GM12878 (cell line): ENCODE measurements at regions not wholly inside any gene's neighbourhood (a gene's known extent, or its start where the extent isn't known, plus 50 kb on each side); places are given as distances from the start of the nearest gene placed in this dataset.

ENCODE experiments used
- ATAC-seq: fragments of 200-7000 bp; cut with Tn5 transposase; 3 replicates; pipeline ENCODE4 v1.9.1; 2020; ENCODE audit warnings: mild to moderate bottlenecking, moderate library complexity
- BruUV-seq: library from RNA; stranded (reverse); fragments of 400-500 nt; replicated peaks from 2 replicates; lab custom pipeline; 2021; lab: Mats Ljungman, UMichigan
- CTCF ChIA-PET: fragments of 300-600 bp; sonication (Branson Sonifier 250); formaldehyde crosslinking; extraction: SDS; loops from one replicate; lab custom pipeline; 2021; ENCODE audit warnings: inconsistent platforms; lab: Yijun Ruan, JAX
- POLR2A ChIA-PET: fragments of 350-600 bp; formaldehyde crosslinking; extraction: SDS; loops from one replicate; lab custom pipeline; 2021; ENCODE audit warnings: inconsistent platforms; lab: Charles Lee
- RAD21 ChIA-PET: fragments of 300-600 bp; sonication (Branson Sonifier 250); formaldehyde crosslinking; loops from one replicate; lab custom pipeline; 2023; ENCODE audit warnings: antibody characterized with exemption; ENCODE audit not compliant: unreplicated experiment; lab: Charles Lee
- SMC1A ChIA-PET: fragments of 300-600 bp; sonication (Branson Sonifier 250); formaldehyde crosslinking; loops from one replicate; lab custom pipeline; 2023; ENCODE audit not compliant: unreplicated experiment, uncharacterized antibody; lab: Charles Lee
- DNase-seq: peaks from one replicate; pipeline ENCODE4 v3.0.0-alpha.2; 2011; ENCODE audit warnings: low read depth, low spot score
- FAIRE-seq: peaks from 3 replicates; lab custom pipeline; 2011; peaks lifted over from hg19 to GRCh38; lab: Jason Lieb, UNC
- H2AFZ ChIP-seq: 2 replicates; pipeline ENCODE4 v1.6.0; 2011; ENCODE audit warnings: low read depth, low read length, control low read depth; ENCODE audit not compliant: control insufficient read depth
- H3K27ac ChIP-seq: 2 replicates; pipeline ENCODE4 v1.5.1; 2011; ENCODE audit warnings: control low read depth; ENCODE audit not compliant: control insufficient read depth, insufficient read depth
- H3K27me3 ChIP-seq, 2 experiments: replicated peaks in 1 of 2; 2 replicates each; pipeline versions ENCODE4 v1.6.0 to v1.6.1; 2011; ENCODE audit warnings: low read length in 1 of 2; ENCODE audit not compliant: control insufficient read depth in 2 of 2, insufficient read depth in 2 of 2
- H3K36me3 ChIP-seq, 2 experiments: 2 replicates each; pipeline ENCODE4 v1.5.1; 2011; ENCODE audit warnings: low read length in 1 of 2; ENCODE audit not compliant: control insufficient read depth in 2 of 2, insufficient read depth in 2 of 2
- H3K4me1 ChIP-seq: 2 replicates; pipeline ENCODE4 v1.6.1; 2011; ENCODE audit warnings: mild to moderate bottlenecking, low read length, moderate library complexity, mixed read lengths; ENCODE audit not compliant: control insufficient read depth, insufficient read depth
- H3K4me2 ChIP-seq: 2 replicates; pipeline ENCODE4 v1.6.0; 2011; ENCODE audit warnings: control low read depth; ENCODE audit not compliant: control insufficient read depth, insufficient read depth
- H3K4me3 ChIP-seq: fragments of 200-600 bp; sonication (generic); 2 replicates; pipeline ENCODE4 v1.5.1; 2016
- H3K79me2 ChIP-seq: 2 replicates; pipeline ENCODE4 v1.6.0; 2011; ENCODE audit warnings: low read length; ENCODE audit not compliant: control insufficient read depth, insufficient read depth
- H3K9ac ChIP-seq: 2 replicates; pipeline ENCODE4 v1.8.0; 2011; ENCODE audit warnings: low read length, control low read depth, mixed read lengths; ENCODE audit not compliant: control insufficient read depth, insufficient read depth
- H3K9me3 ChIP-seq: replicated peaks from 3 replicates; pipeline ENCODE4 v1.5.1; 2011; ENCODE audit warnings: mild to moderate bottlenecking, low read length; ENCODE audit not compliant: control insufficient read depth, insufficient read depth
- H4K20me1 ChIP-seq: 2 replicates; pipeline ENCODE4 v1.6.0; 2011; ENCODE audit not compliant: control insufficient read depth, insufficient read depth
- BCL3 ChIP-seq: IDR thresholded peaks from 2 replicates; pipeline ENCODE4 v1.6.1; 2011; ENCODE audit warnings: borderline replicate concordance, low read depth, mild to moderate bottlenecking, moderate library complexity, low read length; ENCODE audit not compliant: insufficient read depth, poor library complexity, severe bottlenecking
- BMI1 ChIP-seq: fragments of 450-650 bp; IDR thresholded peaks from 2 replicates; pipeline ENCODE4 v1.6.1; 2016; ENCODE audit warnings: mild to moderate bottlenecking, moderate library complexity, borderline replicate concordance
- EZH2 ChIP-seq: IDR thresholded peaks from 2 replicates; pipeline ENCODE4 v1.6.1; 2012; ENCODE audit warnings: low read depth, mild to moderate bottlenecking, control low read depth, inconsistent platforms, low read length, borderline replicate concordance; ENCODE audit not compliant: control insufficient read depth
- FOXK2 ChIP-seq: fragments of 450-650 bp; IDR thresholded peaks from 2 replicates; pipeline ENCODE4 v1.6.1; 2017; ENCODE audit warnings: mild to moderate bottlenecking, moderate library complexity
- FOXM1 ChIP-seq: IDR thresholded peaks from 2 replicates; pipeline ENCODE4 v1.6.1; 2012; ENCODE audit warnings: low read depth, mild to moderate bottlenecking, inconsistent platforms, low read length, moderate library complexity
- KAT2A ChIP-seq: conservative IDR thresholded peaks from 2 replicates; pipeline ENCODE4 v1.6.1; 2011; ENCODE audit warnings: low read depth, low read length; ENCODE audit not compliant: control insufficient read depth
- NBN ChIP-seq: fragments of 450-650 bp; IDR thresholded peaks from 2 replicates; pipeline ENCODE4 v1.6.1; 2016
- NFYB ChIP-seq: IDR thresholded peaks from 2 replicates; pipeline ENCODE4 v1.6.1; 2011; ENCODE audit warnings: low read depth, mild to moderate bottlenecking, low read length, improper control_type of control experiment, moderate library complexity; ENCODE audit not compliant: insufficient read depth
- NR2C2 ChIP-seq: IDR thresholded peaks from 2 replicates; pipeline ENCODE4 v1.6.1; 2011; ENCODE audit warnings: borderline replicate concordance, low read depth; ENCODE audit not compliant: control insufficient read depth, insufficient read length
- POLR2A ChIP-seq: IDR thresholded peaks from 2 replicates; pipeline ENCODE4 v1.6.1; 2011; ENCODE audit warnings: low read depth, mild to moderate bottlenecking, low read length
- RB1 ChIP-seq: fragments of 450-650 bp; formaldehyde crosslinking; IDR thresholded peaks from 2 replicates; pipeline ENCODE4 v1.6.1; 2017; ENCODE audit warnings: mild to moderate bottlenecking, borderline replicate concordance
- SPI1 ChIP-seq: IDR thresholded peaks from 2 replicates; pipeline ENCODE4 v1.6.1; 2011; ENCODE audit warnings: low read depth, mild to moderate bottlenecking, low read length, moderate library complexity, borderline replicate concordance; ENCODE audit not compliant: insufficient read depth
- STAT1 ChIP-seq: fragments of 450-650 bp; conservative IDR thresholded peaks from 2 replicates; pipeline ENCODE4 v1.6.1; 2014; ENCODE audit warnings: antibody characterized with exemption, mild to moderate bottlenecking
- TARDBP ChIP-seq: IDR thresholded peaks from 2 replicates; pipeline ENCODE4 v1.6.1; 2016; ENCODE audit warnings: borderline replicate concordance
- ZNF207 ChIP-seq: fragments of 450-650 bp; IDR thresholded peaks from 2 replicates; pipeline ENCODE4 v1.6.1; 2014; ENCODE audit warnings: antibody characterized with exemption, mild to moderate bottlenecking, borderline replicate concordance
- ZNF24 ChIP-seq: fragments of 450-650 bp; IDR thresholded peaks from 2 replicates; pipeline ENCODE4 v1.6.1; 2017; ENCODE audit warnings: antibody characterized with exemption, mild to moderate bottlenecking
- WGBS: methylation state at CpG from one replicate; pipeline ENCODE4 v1.1.6; 2016; ENCODE audit warnings: low lambda C conversion rate; ENCODE audit not compliant: insufficient replicate concordance, insufficient coverage; ENCODE audit errors: missing lambda C conversion rate; 5-methylcytosine and 5-hydroxymethylcytosine counted together
- in situ Hi-C: fragments of 300-500 bp; cut with MboI; formaldehyde crosslinking; loops from 9 replicates; pipeline ENCODE4 v1.14.3; 2018; ENCODE audit warnings: mixed read lengths
- intact Hi-C: fragments of 100-400 bp; cut with micrococcal nuclease; formaldehyde crosslinking; loops from one replicate; pipeline ENCODE4 v1.14.2; 2022; ENCODE audit not compliant: unreplicated experiment
- TF ChIP-seq, protein P1 (sequence below): fragments of 450-650 bp; IDR thresholded peaks from 2 replicates; pipeline ENCODE4 v1.6.1; 2018; ENCODE audit warnings: borderline replicate concordance, mild to moderate bottlenecking; ENCODE audit not compliant: partially characterized antibody
- TF ChIP-seq, protein P2 (sequence below): IDR thresholded peaks from 2 replicates; pipeline ENCODE4 v1.6.1; 2012; ENCODE audit warnings: mild to moderate bottlenecking, low read depth, low read length

GRCh38 chr21:17931080-17931479, 111.9 kb upstream of the C21orf91 start:
- Histone ChIP-seq H3K4me1 (no peaks in the 10 kb centered on the region), H3K27ac (no peak overlapping the region), H3K36me3 (no peaks in the 10 kb centered on the region), H3K9me3 (no peaks in the 10 kb centered on the region), H3K27me3 (no peaks in the 10 kb centered on the region), H3K79me2 (no peaks in the 10 kb centered on the region), H4K20me1 (no peaks in the 10 kb centered on the region), H3K4me3 (no peak overlapping the region), H3K9ac (no peak overlapping the region), H2AFZ (peak overlapping the region; percentile 20; the same call in 1 of the 2 replicates), H3K4me2 (no peak overlapping the region)
- no peak for FAIRE-seq
- SMC1A ChIA-PET = interaction anchor here (0.6 to 1.3 kb wide), 9 partner anchors 8 to 544 kb away, joined by 3 to 6 read pairs (median 3); no protein-coding TSS in a partner anchor
- no TSS peak for BruUV-seq
- CTCF ChIA-PET = interaction anchor here (0.7 to 1.3 kb wide), 16 partner anchors 9 to 772 kb away, joined by 3 to 7 read pairs (median 4); no protein-coding TSS in a partner anchor
- intact Hi-C loops (no loop called here), in situ Hi-C loops (no loop called here)
- ATAC-seq = peak; percentile 87
- RAD21 ChIA-PET = interaction anchor here (0.6 kb wide), 1 partner anchor 478 kb away, joined by 5 read pairs; no protein-coding TSS in a partner anchor
- peak; percentile 8 for DNase-seq
- 65% methylated on average over 4 of the region's 4 CpGs for WGBS
- POLR2A ChIA-PET = no interaction called here
- TF ChIP-seq STAT1 (no peak), NR2C2 (no peak), RB1 (no peak), POLR2A (no peak), NBN (no peak), NFYB (no peak), SPI1 (no peak), FOXM1 (no peak), BMI1 (no peak), FOXK2 (no peak), KAT2A (no peak), BCL3 (no peak), ZNF207 (no peak), EZH2 (no peak), ZNF24 (no peak), TARDBP (no peak)
- TF ChIP-seq, protein P1, sequence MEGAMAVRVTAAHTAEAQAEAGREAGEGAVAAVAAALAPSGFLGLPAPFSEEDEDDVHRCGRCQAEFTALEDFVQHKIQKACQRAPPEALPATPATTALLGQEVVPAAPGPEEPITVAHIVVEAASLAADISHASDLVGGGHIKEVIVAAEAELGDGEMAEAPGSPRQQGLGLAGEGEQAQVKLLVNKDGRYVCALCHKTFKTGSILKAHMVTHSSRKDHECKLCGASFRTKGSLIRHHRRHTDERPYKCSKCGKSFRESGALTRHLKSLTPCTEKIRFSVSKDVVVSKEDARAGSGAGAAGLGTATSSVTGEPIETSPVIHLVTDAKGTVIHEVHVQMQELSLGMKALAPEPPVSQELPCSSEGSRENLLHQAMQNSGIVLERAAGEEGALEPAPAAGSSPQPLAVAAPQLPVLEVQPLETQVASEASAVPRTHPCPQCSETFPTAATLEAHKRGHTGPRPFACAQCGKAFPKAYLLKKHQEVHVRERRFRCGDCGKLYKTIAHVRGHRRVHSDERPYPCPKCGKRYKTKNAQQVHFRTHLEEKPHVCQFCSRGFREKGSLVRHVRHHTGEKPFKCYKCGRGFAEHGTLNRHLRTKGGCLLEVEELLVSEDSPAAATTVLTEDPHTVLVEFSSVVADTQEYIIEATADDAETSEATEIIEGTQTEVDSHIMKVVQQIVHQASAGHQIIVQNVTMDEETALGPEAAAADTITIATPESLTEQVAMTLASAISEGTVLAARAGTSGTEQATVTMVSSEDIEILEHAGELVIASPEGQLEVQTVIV = no peak
- TF ChIP-seq, protein P2, sequence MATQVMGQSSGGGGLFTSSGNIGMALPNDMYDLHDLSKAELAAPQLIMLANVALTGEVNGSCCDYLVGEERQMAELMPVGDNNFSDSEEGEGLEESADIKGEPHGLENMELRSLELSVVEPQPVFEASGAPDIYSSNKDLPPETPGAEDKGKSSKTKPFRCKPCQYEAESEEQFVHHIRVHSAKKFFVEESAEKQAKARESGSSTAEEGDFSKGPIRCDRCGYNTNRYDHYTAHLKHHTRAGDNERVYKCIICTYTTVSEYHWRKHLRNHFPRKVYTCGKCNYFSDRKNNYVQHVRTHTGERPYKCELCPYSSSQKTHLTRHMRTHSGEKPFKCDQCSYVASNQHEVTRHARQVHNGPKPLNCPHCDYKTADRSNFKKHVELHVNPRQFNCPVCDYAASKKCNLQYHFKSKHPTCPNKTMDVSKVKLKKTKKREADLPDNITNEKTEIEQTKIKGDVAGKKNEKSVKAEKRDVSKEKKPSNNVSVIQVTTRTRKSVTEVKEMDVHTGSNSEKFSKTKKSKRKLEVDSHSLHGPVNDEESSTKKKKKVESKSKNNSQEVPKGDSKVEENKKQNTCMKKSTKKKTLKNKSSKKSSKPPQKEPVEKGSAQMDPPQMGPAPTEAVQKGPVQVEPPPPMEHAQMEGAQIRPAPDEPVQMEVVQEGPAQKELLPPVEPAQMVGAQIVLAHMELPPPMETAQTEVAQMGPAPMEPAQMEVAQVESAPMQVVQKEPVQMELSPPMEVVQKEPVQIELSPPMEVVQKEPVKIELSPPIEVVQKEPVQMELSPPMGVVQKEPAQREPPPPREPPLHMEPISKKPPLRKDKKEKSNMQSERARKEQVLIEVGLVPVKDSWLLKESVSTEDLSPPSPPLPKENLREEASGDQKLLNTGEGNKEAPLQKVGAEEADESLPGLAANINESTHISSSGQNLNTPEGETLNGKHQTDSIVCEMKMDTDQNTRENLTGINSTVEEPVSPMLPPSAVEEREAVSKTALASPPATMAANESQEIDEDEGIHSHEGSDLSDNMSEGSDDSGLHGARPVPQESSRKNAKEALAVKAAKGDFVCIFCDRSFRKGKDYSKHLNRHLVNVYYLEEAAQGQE = no peak
